SK-N-SH (cell line): ENCODE measurements at regions not wholly inside any gene's neighbourhood (a gene's known extent, or its start where the extent isn't known, plus 50 kb on each side); places are given as distances from the start of the nearest gene placed in this dataset.

Source experiments
- CTCF ChIA-PET: fragments of 300-600, 350-600 bp; formaldehyde crosslinking; extraction: SDS; loops from one replicate; lab custom pipeline; 2021; lab: Yijun Ruan, JAX
- POLR2A ChIA-PET: fragments of 350-600 bp; sonication (Branson Sonifier 250); formaldehyde crosslinking; extraction: SDS; loops from one replicate; lab custom pipeline; 2020; ENCODE audit warnings: antibody characterized with exemption, inconsistent platforms; lab: Yijun Ruan, JAX
- DNase-seq: peaks from one replicate; pipeline ENCODE4 v3.0.0; 2012
- H2AFZ ChIP-seq: fragments of 200-600 bp; sonication (generic); 2 replicates; pipeline ENCODE4 v1.8.1; 2016; ENCODE audit warnings: antibody characterized with exemption, mild to moderate bottlenecking, low read depth
- H3F3A ChIP-seq: fragments of 200-600 bp; sonication (generic); replicated peaks from 2 replicates; pipeline ENCODE3; 2016; ENCODE audit warnings: antibody characterized with exemption, mild to moderate bottlenecking; ENCODE audit not compliant: insufficient read depth
- H3K27ac ChIP-seq, 2 experiments: fragments of 200-500 bp in 1 of 2; fragments of 200-600 bp in 1 of 2; sonication (Bioruptor generic) in 1 of 2; sonication (generic), shearing (Covaris generic) in 1 of 2; 2 replicates each; pipeline versions ENCODE4 v1.5.1 to v1.6.1; 2014 to 2016; ENCODE audit warnings: low read depth in 2 of 2, inconsistent platforms in 1 of 2, low read length in 1 of 2, mild to moderate bottlenecking in 1 of 2, mixed read lengths in 1 of 2
- H3K27me3 ChIP-seq: fragments of 200-600 bp; sonication (generic), shearing (Covaris generic); 2 replicates; pipeline ENCODE4 v1.6.1; 2016; ENCODE audit warnings: mixed run types; ENCODE audit not compliant: insufficient read depth
- H3K36me3 ChIP-seq, 2 experiments: fragments of 200-500 bp in 1 of 2; fragments of 200-600 bp in 1 of 2; sonication (Bioruptor generic) in 1 of 2; sonication (generic) in 1 of 2; replicated peaks in 1 of 2; 2 replicates each; pipeline versions ENCODE3 to v1.5.1; 2014 to 2016; ENCODE audit warnings: low read length in 1 of 2, mild to moderate bottlenecking in 1 of 2; ENCODE audit not compliant: insufficient read depth in 2 of 2, control insufficient read depth in 1 of 2
- H3K4me1 ChIP-seq, 2 experiments: fragments of 200-500 bp in 1 of 2; fragments of 200-600 bp in 1 of 2; sonication (Bioruptor generic) in 1 of 2; sonication (generic), shearing (Covaris generic) in 1 of 2; 2 replicates each; pipeline versions ENCODE4 v1.5.1 to v1.6.1; 2014 to 2016; ENCODE audit warnings: low read depth in 1 of 2, low read length in 1 of 2, mixed run types in 1 of 2; ENCODE audit not compliant: insufficient read depth in 2 of 2, control insufficient read depth in 1 of 2
- H3K4me2 ChIP-seq: fragments of 200-600 bp; sonication (generic), shearing (Covaris generic); 2 replicates; pipeline ENCODE4 v1.6.1; 2017; ENCODE audit warnings: mixed run types
- H3K4me3 ChIP-seq, 2 experiments: fragments of 200-500 bp in 1 of 2; fragments of 200-600 bp in 1 of 2; sonication (Bioruptor generic) in 1 of 2; sonication (generic), shearing (Covaris generic) in 1 of 2; 2 replicates each; pipeline versions ENCODE4 v1.5.1 to v1.8.1; 2014 to 2016; ENCODE audit warnings: low read depth in 2 of 2, inconsistent platforms in 1 of 2, low read length in 1 of 2, mild to moderate bottlenecking in 1 of 2, mixed read lengths in 1 of 2, moderate library complexity in 1 of 2
- H3K79me2 ChIP-seq: fragments of 200-600 bp; sonication (generic); 2 replicates; pipeline ENCODE4 v1.8.1; 2017; ENCODE audit warnings: mild to moderate bottlenecking; ENCODE audit not compliant: insufficient read depth
- H3K9ac ChIP-seq: fragments of 200-600 bp; sonication (generic); 2 replicates; pipeline ENCODE4 v1.6.1; 2017; ENCODE audit warnings: mixed run types
- H3K9me2 ChIP-seq: fragments of 200-600 bp; sonication (generic); 2 replicates; pipeline ENCODE4 v1.6.1; 2017; ENCODE audit warnings: mixed run types
- H3K9me3 ChIP-seq: fragments of 200-600 bp; sonication (generic); 2 replicates; pipeline ENCODE4 v1.6.1; 2017; ENCODE audit warnings: mixed run types, mild to moderate bottlenecking, moderate library complexity
- H4K20me1 ChIP-seq: fragments of 200-600 bp; sonication (generic); 2 replicates; pipeline ENCODE4 v1.6.1; 2017; ENCODE audit warnings: mild to moderate bottlenecking, mixed run types; ENCODE audit not compliant: insufficient read depth
- ELF1 ChIP-seq: IDR thresholded peaks from 2 replicates; pipeline ENCODE4 v1.4.0; 2012
- FOXJ3 ChIP-seq: sonication (generic); formaldehyde crosslinking; IDR thresholded peaks from 2 replicates; pipeline ENCODE4 v1.5.1; 2020; ENCODE audit warnings: mild to moderate bottlenecking, missing genetic modification reagents
- FOXM1 ChIP-seq: IDR thresholded peaks from 2 replicates; pipeline ENCODE4 v1.4.0; 2012; ENCODE audit warnings: low read depth, mild to moderate bottlenecking
- GABPA ChIP-seq: IDR thresholded peaks from 2 replicates; pipeline ENCODE4 v1.4.0; 2012; ENCODE audit warnings: low read depth, mild to moderate bottlenecking
- GATA2 ChIP-seq: sonication (generic); formaldehyde crosslinking; IDR thresholded peaks from 2 replicates; pipeline ENCODE4 v1.5.0; 2020; ENCODE audit warnings: mild to moderate bottlenecking, missing genetic modification reagents
- JUND ChIP-seq: IDR thresholded peaks from 2 replicates; pipeline ENCODE4 v1.4.0; 2012
- MXI1 ChIP-seq: IDR thresholded peaks from 2 replicates; pipeline ENCODE4 v1.6.1; 2012; ENCODE audit warnings: mild to moderate bottlenecking, low read depth, low read length, improper control_type of control experiment
- NFIC ChIP-seq: IDR thresholded peaks from 2 replicates; pipeline ENCODE4 v1.4.0; 2012; ENCODE audit warnings: borderline replicate concordance
- POLR2AphosphoS5 ChIP-seq: IDR thresholded peaks from 2 replicates; pipeline ENCODE4 v1.6.1; 2012; ENCODE audit warnings: low read depth, low read length
- RFX5 ChIP-seq: IDR thresholded peaks from 2 replicates; pipeline ENCODE4 v1.6.1; 2012; ENCODE audit warnings: mild to moderate bottlenecking, improper control_type of control experiment, low read length
- SMC3 ChIP-seq: IDR thresholded peaks from 2 replicates; pipeline ENCODE4 v1.6.1; 2012; ENCODE audit warnings: low read depth, low read length, improper control_type of control experiment
- TAF1 ChIP-seq: IDR thresholded peaks from 2 replicates; pipeline ENCODE4 v1.6.1; 2012; ENCODE audit warnings: low read depth, mild to moderate bottlenecking, low read length, moderate library complexity, borderline replicate concordance
- TCF12 ChIP-seq: IDR thresholded peaks from 2 replicates; pipeline ENCODE4 v1.4.0; 2012
- TEAD4 ChIP-seq: IDR thresholded peaks from 2 replicates; pipeline ENCODE4 v1.4.0; 2012; ENCODE audit warnings: mild to moderate bottlenecking, borderline replicate concordance; ENCODE audit not compliant: insufficient read depth
- YY1 ChIP-seq: IDR thresholded peaks from 2 replicates; pipeline ENCODE4 v1.4.0; 2012; ENCODE audit warnings: low read depth, mild to moderate bottlenecking
- WGBS: methylation state at CpG from one replicate; pipeline ENCODE4 v1.1.6; 2017; ENCODE audit warnings: low lambda C conversion rate; 5-methylcytosine and 5-hydroxymethylcytosine counted together
- TF ChIP-seq, protein P1 (sequence below): fragments of 150-350 bp; IDR thresholded peaks from 2 replicates; pipeline ENCODE4 v1.6.1; 2016; ENCODE audit warnings: mild to moderate bottlenecking, low read depth, low read length
- TF ChIP-seq, protein P2 (sequence below): fragments of 150-350 bp; IDR thresholded peaks from 2 replicates; pipeline ENCODE4 v1.6.1; 2017; ENCODE audit warnings: antibody characterized with exemption, low read length, low read depth, borderline replicate concordance
- TF ChIP-seq, protein P3 (sequence below): IDR thresholded peaks from 2 replicates; pipeline ENCODE4 v1.6.1; 2012; ENCODE audit warnings: mild to moderate bottlenecking, low read depth, low read length, moderate library complexity
- TF ChIP-seq, protein P4 (sequence below): IDR thresholded peaks from 2 replicates; pipeline ENCODE4 v1.4.0; 2012; ENCODE audit warnings: low read depth

DNA sequence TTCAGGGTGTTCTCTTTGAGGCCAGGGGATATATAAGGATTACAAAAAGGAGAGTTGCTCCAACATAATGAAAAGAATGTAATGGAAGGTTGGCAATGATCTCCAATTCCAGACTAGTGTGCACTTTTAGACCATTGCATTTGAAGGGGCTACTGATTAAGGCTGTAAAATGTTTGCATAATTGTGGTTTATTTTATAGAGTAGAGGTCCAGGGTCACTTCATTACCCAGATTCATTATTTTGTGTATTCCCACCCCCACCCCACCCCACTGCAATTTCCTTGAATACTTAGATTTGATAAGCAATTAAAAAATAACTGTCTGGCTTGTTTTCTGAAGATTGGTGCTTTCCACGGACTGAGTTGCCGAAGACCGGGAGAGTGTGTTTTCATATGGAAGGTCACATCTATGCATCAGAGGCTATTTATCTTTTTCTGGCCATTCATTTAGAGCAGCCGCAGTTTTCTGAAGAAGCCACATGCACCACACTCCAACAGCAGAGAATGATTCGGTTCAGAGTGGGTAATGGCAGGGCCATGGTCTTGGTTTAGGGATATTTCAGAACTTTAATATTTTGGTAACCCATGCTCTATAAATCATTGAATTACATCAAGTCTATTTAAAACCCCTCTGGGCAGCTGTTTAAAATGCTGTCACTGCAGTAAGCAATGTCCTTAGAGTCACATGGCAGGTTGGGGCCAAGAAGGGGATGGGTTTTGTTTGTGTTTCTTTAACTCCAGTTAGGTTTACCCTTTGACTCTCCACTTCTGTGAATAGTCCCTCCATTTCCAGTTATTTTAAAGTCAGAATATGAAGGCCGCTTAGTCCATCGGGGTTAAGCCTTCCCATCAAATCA, 94.6 kb downstream of the TMEM30B start:
- Histone ChIP-seq H2AFZ (no peak overlapping the region), H3K4me3 (no peak overlapping the region), H3K9me3 (no peaks in the 10 kb centered on the region), H3K4me1 (peaks cover 4 to 30% of the 10 kb centered on the region in 2 experiments; a peak in 3 of 4 replicates), H3F3A (peaks cover 28% of the 10 kb centered on the region), H4K20me1 (no peaks in the 10 kb centered on the region), H3K4me2 (no peak overlapping the region), H3K27me3 (no peaks in the 10 kb centered on the region), H3K9me2 (no peaks in the 10 kb centered on the region), H3K9ac (no peak overlapping the region), H3K79me2 (no peaks in the 10 kb centered on the region), H3K36me3 (no peaks in the 10 kb centered on the region), H3K27ac (no peak overlapping the region)
- 97% methylated on average over 7 of the region's 7 CpGs for WGBS
- CTCF ChIA-PET, result interaction anchor here (1.1 kb wide), 1 partner anchor 67 kb away, joined by 4 read pairs; no protein-coding TSS in a partner anchor
- POLR2A ChIA-PET, result no interaction called here
- DNase-seq, result no peak
- TF ChIP-seq TCF12, result no peak
- TF ChIP-seq RFX5, result no peak
- no peak for TF ChIP-seq ELF1
- TF ChIP-seq MXI1, result no peak
- TF ChIP-seq YY1, result no peak
- TF ChIP-seq GATA2 (CRISPR knock-in tag), result no peak
- TF ChIP-seq TAF1, result no peak
- no peak for TF ChIP-seq GABPA
- TF ChIP-seq, protein P1, sequence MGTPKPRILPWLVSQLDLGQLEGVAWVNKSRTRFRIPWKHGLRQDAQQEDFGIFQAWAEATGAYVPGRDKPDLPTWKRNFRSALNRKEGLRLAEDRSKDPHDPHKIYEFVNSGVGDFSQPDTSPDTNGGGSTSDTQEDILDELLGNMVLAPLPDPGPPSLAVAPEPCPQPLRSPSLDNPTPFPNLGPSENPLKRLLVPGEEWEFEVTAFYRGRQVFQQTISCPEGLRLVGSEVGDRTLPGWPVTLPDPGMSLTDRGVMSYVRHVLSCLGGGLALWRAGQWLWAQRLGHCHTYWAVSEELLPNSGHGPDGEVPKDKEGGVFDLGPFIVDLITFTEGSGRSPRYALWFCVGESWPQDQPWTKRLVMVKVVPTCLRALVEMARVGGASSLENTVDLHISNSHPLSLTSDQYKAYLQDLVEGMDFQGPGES, result no peak
- TF ChIP-seq SMC3, result no peak
- TF ChIP-seq JUND, result no peak
- no peak for TF ChIP-seq NFIC

DNA sequence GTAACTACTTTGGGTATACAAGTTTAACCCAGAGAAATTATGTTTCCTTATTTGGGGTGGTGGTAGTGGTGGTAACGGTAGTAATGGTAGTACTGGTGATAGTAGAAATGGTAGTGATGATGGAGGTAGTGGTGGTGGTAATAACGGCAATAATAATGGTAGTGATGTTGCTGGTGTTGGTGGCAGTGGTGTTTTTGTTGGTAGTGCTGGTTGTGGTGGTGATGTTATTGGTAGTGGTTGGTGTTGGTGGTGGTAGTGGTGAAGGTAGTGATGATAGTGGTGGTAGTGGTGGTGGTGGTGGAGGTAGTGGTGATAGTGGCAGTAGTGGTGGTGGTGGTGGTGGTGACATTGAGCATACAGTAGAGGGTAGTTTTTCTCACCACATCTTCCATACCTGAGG, 95.6 kb downstream of the TMEM30B start:
- peaks cover 28% of the 10 kb centered on the region for H3F3A ChIP-seq
- no peaks in the 10 kb centered on the region for H3K27me3 ChIP-seq
- H3K4me1 ChIP-seq, result peaks cover 4 to 30% of the 10 kb centered on the region in 2 experiments; a peak in 3 of 4 replicates
- no peak for DNase-seq
- H3K9me2 ChIP-seq, result no peaks in the 10 kb centered on the region
- no peak overlapping the region for H3K4me3 ChIP-seq
- H4K20me1 ChIP-seq, result no peaks in the 10 kb centered on the region
- CTCF ChIA-PET, result no interaction called here
- H3K9ac ChIP-seq, result no peak overlapping the region
- H3K27ac ChIP-seq, result no peak overlapping the region
- no peaks in the 10 kb centered on the region for H3K9me3 ChIP-seq
- H3K4me2 ChIP-seq, result no peak overlapping the region
- WGBS, result 50% methylated on average over 2 of the region's 2 CpGs
- H3K36me3 ChIP-seq, result no peaks in the 10 kb centered on the region
- H3K79me2 ChIP-seq, result no peaks in the 10 kb centered on the region
- H2AFZ ChIP-seq, result no peak overlapping the region
- POLR2A ChIA-PET, result no interaction called here
- TF ChIP-seq JUND (no peak), GABPA (no peak), FOXM1 (no peak), SMC3 (no peak), TAF1 (no peak), RFX5 (no peak), TEAD4 (no peak), TCF12 (no peak), POLR2AphosphoS5 (no peak), FOXJ3 (CRISPR knock-in tag) (no peak), GATA2 (CRISPR knock-in tag) (no peak), ELF1 (no peak)
- TF ChIP-seq, protein P2, sequence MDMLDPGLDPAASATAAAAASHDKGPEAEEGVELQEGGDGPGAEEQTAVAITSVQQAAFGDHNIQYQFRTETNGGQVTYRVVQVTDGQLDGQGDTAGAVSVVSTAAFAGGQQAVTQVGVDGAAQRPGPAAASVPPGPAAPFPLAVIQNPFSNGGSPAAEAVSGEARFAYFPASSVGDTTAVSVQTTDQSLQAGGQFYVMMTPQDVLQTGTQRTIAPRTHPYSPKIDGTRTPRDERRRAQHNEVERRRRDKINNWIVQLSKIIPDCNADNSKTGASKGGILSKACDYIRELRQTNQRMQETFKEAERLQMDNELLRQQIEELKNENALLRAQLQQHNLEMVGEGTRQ, result no peak
- TF ChIP-seq, protein P3, sequence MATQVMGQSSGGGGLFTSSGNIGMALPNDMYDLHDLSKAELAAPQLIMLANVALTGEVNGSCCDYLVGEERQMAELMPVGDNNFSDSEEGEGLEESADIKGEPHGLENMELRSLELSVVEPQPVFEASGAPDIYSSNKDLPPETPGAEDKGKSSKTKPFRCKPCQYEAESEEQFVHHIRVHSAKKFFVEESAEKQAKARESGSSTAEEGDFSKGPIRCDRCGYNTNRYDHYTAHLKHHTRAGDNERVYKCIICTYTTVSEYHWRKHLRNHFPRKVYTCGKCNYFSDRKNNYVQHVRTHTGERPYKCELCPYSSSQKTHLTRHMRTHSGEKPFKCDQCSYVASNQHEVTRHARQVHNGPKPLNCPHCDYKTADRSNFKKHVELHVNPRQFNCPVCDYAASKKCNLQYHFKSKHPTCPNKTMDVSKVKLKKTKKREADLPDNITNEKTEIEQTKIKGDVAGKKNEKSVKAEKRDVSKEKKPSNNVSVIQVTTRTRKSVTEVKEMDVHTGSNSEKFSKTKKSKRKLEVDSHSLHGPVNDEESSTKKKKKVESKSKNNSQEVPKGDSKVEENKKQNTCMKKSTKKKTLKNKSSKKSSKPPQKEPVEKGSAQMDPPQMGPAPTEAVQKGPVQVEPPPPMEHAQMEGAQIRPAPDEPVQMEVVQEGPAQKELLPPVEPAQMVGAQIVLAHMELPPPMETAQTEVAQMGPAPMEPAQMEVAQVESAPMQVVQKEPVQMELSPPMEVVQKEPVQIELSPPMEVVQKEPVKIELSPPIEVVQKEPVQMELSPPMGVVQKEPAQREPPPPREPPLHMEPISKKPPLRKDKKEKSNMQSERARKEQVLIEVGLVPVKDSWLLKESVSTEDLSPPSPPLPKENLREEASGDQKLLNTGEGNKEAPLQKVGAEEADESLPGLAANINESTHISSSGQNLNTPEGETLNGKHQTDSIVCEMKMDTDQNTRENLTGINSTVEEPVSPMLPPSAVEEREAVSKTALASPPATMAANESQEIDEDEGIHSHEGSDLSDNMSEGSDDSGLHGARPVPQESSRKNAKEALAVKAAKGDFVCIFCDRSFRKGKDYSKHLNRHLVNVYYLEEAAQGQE, result no peak
- TF ChIP-seq, protein P4, sequence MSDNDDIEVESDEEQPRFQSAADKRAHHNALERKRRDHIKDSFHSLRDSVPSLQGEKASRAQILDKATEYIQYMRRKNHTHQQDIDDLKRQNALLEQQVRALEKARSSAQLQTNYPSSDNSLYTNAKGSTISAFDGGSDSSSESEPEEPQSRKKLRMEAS, result no peak
